Duodenal mucosa (tissue), 2 donors: ENCODE measurements at regions not wholly inside any gene's neighbourhood (a gene's known extent, or its start where the extent isn't known, plus 50 kb on each side); places are given as distances from the start of the nearest gene placed in this dataset.
"Not testable (repeated sequence)": the region's sequence is repeated elsewhere in the genome, so short reads cannot be mapped to it uniquely, and the experiment has no call there.

Experiments
- H3K27ac ChIP-seq: one replicate; pipeline ENCODE4 v1.7.0; 2013; ENCODE audit warnings: low read depth, low read length
- H3K27me3 ChIP-seq, 2 donors: one replicate each; pipeline ENCODE4 v1.7.0; 2013; ENCODE audit warnings: low read length in 2 of 2, control low read depth in 1 of 2; ENCODE audit not compliant: insufficient read depth in 2 of 2, control insufficient read depth in 1 of 2
- H3K36me3 ChIP-seq, 2 donors: one replicate each; pipeline ENCODE4 v1.7.0; 2013; ENCODE audit warnings: low read length in 2 of 2, control low read depth in 1 of 2; ENCODE audit not compliant: insufficient read depth in 2 of 2, control insufficient read depth in 1 of 2
- H3K4me1 ChIP-seq, 2 donors: one replicate each; pipeline ENCODE4 v1.7.0; 2013; ENCODE audit warnings: low read length in 2 of 2, control low read depth in 1 of 2; ENCODE audit not compliant: insufficient read depth in 2 of 2, control insufficient read depth in 1 of 2
- H3K4me3 ChIP-seq, 2 donors: one replicate each; pipeline ENCODE4 v1.7.0; 2013; ENCODE audit warnings: low read length in 2 of 2, low read depth in 1 of 2
- H3K9ac ChIP-seq, 2 donors: one replicate each; pipeline ENCODE4 v1.7.0; 2013; ENCODE audit warnings: low read length in 2 of 2, low read depth in 1 of 2
- H3K9me3 ChIP-seq, 2 donors: one replicate each; pipeline ENCODE4 v1.7.0; 2013; ENCODE audit warnings: low read length in 2 of 2, control low read depth in 1 of 2; ENCODE audit not compliant: control insufficient read depth in 1 of 2

GRCh38 chr7:26424319-26424718 lies 132.7 kb downstream of the SNX10 start:
- H3K4me3 ChIP-seq, H3K27me3 ChIP-seq, H3K9ac ChIP-seq, H3K4me1 ChIP-seq, H3K36me3 ChIP-seq, H3K27ac ChIP-seq, H3K9me3 ChIP-seq: not testable (repeated sequence)

GRCh38 chr7:26425655-26426054 lies 134.0 kb downstream of the SNX10 start:
- Histone ChIP-seq H3K36me3 (no peaks in the 10 kb centered on the region), H3K27me3 (no peaks in the 10 kb centered on the region), H3K4me1 (no peaks in the 10 kb centered on the region), H3K4me3 (no peak overlapping the region), H3K27ac (no peak overlapping the region), H3K9ac (no peak overlapping the region), H3K9me3 (no peaks in the 10 kb centered on the region)

DNA sequence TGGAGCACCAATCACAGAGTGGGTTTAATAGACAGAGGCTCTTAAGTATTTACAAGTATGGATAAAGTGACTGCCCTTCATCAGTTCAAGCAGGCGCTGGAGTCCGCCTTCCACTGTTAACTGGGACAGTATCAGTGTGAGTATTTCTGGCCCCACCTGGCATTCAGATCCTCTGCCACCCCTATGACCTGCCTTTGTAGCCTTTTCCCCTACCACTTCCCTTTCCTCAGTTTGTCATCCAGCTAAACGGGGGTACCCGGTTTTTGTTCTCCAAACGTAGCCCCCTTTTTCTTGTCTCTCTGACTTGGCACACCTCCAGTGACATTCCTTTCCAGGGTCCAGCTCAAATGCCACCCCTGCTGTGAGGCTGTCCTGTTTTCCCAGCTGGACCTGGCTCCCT lies 134.4 kb downstream of the SNX10 start:
- H3K27ac ChIP-seq: no peak overlapping the region
- no peak overlapping the region for H3K4me3 ChIP-seq
- no peaks in the 10 kb centered on the region for H3K27me3 ChIP-seq
- no peak overlapping the region for H3K9ac ChIP-seq
- H3K4me1 ChIP-seq: no peaks in the 10 kb centered on the region
- H3K9me3 ChIP-seq: no peaks in the 10 kb centered on the region
- H3K36me3 ChIP-seq: no peaks in the 10 kb centered on the region

DNA sequence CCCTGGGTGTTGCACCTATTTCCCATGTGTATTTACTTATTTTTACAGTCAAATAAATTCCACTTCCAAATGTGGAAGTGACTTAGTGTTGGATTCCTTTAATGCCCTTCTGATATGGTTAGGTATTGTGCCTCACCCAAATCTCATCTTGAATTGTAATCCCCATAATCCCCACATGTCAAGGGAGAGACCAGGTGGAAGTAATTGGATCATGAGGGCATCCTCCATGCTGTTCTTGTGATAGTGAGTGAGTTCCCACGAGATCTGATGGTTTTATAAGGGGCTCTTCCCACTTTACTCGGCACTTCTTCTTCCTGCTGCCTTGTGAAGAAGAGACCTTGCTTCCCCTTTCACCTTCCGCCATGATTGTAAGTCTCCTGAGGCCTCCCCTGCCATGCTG lies 136.9 kb downstream of the SNX10 start:
- Histone ChIP-seq H3K36me3 (no peaks in the 10 kb centered on the region), H3K27ac (no peak overlapping the region), H3K27me3 (no peaks in the 10 kb centered on the region)

DNA sequence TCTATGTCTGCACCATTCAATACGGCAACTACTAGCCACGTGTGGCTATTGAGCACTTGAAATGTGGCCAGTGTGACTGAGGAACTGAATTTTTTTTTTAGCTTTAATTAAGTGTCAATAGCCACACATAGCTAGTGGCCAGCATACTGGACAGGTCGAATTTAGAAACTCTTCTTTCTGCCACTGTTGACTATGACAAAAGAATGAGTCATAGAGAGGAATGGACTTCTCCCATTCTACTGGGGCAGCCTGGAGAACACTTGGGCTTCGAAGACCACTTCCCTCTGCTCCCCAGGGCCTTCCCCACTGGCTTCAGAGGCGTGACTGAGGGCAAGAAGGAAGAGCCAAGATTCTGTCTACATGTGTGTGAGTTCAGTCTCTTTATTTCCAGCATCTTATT lies 137.5 kb downstream of the SNX10 start:
- Histone ChIP-seq H3K27ac (no peak overlapping the region), H3K4me3 (no peak overlapping the region), H3K36me3 (no peaks in the 10 kb centered on the region), H3K9ac (no peak overlapping the region), H3K27me3 (no peaks in the 10 kb centered on the region), H3K9me3 (no peaks in the 10 kb centered on the region), H3K4me1 (no peaks in the 10 kb centered on the region)

More for the DNA sequence above, 136.9 kb downstream of the SNX10 start:
- H3K9me3 ChIP-seq: no peaks in the 10 kb centered on the region
- no peak overlapping the region for H3K4me3 ChIP-seq
- H3K4me1 ChIP-seq: no peaks in the 10 kb centered on the region
- no peak overlapping the region for H3K9ac ChIP-seq

DNA sequence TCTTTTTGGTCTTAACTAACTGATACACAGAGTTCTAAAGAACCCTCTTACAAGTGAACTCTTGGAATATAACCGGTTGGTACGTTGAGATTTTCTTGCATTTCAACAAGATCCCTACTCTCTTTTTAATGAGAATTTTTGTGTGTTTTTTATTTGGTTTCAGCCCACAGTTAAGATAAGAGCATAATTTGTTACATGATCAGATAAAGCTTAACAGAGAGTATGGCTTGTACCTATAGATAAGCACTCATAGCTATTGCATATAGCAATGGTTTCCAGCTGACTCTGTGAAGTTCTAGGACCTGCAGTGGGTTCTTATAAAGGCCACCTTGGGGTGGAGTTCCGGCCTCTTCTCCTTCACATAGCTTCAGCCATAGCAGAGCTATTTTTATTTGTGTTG lies 143.3 kb downstream of the SNX10 start:
- Histone ChIP-seq H3K36me3 (no peaks in the 10 kb centered on the region), H3K4me1 (no peaks in the 10 kb centered on the region), H3K4me3 (no peak overlapping the region), H3K27me3 (no peaks in the 10 kb centered on the region), H3K27ac (no peak overlapping the region), H3K9ac (no peak overlapping the region), H3K9me3 (no peaks in the 10 kb centered on the region)

- no peaks in the 10 kb centered on the region for H3K36me3 ChIP-seq
- H3K27ac ChIP-seq: no peak overlapping the region
- H3K9ac ChIP-seq: no peak overlapping the region
- H3K4me1 ChIP-seq: no peaks in the 10 kb centered on the region
- no peak overlapping the region for H3K4me3 ChIP-seq
- H3K27me3 ChIP-seq: no peaks in the 10 kb centered on the region
- no peaks in the 10 kb centered on the region for H3K9me3 ChIP-seq
Measured at GRCh38 chr7:26437003-26437532, 145.4 kb downstream of the SNX10 start.

DNA sequence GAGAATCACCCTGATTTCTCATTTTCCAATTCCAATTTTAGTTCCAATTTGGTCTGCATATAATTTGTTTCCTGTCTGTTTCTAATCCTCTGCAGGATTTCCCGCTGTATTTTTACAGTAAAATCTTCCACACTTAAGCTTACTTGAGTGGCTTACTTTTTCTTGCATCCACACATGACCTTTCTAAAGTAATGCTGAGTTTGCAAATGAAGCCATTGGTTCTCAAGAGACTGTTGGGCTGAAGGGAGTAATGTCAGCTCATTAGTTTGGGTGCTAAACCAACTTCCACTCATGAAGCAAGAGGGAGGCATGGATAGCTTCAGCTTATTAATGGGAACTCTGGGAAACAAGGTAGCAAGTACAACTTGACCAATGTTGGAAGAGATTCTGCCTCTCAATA lies 146.4 kb downstream of the SNX10 start:
- H3K9me3 ChIP-seq: no peaks in the 10 kb centered on the region
- no peaks in the 10 kb centered on the region for H3K27me3 ChIP-seq
- H3K4me1 ChIP-seq: no peaks in the 10 kb centered on the region
- H3K9ac ChIP-seq: no peak overlapping the region
- no peak overlapping the region for H3K4me3 ChIP-seq
- H3K36me3 ChIP-seq: no peaks in the 10 kb centered on the region
- H3K27ac ChIP-seq: no peak overlapping the region

DNA sequence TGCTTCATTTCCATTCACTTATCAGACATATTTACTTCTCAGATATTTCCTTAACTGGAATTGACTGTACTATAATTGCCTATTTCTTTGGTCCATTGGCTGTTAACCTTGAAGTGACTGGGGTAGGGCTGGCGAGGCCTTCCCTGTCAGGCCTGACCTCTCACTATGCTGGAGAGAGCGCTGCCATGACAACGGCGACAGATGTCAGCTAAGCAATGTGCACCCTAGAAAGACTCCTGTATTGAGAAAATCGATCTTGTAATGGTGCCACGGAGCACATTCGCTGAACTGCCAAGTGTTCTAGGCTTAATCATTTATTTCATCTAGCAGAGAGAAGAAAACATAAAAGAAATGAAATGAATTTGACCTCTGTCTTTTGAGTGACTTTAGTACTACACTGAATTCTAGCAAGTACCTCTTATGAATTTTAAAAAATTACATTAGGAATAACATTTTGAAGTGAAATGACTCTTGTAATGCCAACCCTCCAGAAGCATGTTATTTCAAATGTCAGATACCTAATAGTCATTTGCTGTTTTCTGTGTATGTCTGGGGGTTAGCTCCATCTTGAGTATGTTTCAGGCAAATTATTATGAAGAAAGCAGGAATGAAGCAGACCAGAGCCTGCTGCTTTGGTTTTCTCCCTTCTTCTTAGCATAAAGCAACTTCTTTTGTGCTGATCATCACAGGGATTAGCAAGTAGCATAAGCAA lies 148.0 kb downstream of the SNX10 start:
- no peaks in the 10 kb centered on the region for H3K27me3 ChIP-seq
- no peak overlapping the region for H3K27ac ChIP-seq
- H3K4me3 ChIP-seq: no peak overlapping the region
- H3K4me1 ChIP-seq: no peaks in the 10 kb centered on the region
- no peaks in the 10 kb centered on the region for H3K9me3 ChIP-seq
- no peak overlapping the region for H3K9ac ChIP-seq
- H3K36me3 ChIP-seq: no peaks in the 10 kb centered on the region

DNA sequence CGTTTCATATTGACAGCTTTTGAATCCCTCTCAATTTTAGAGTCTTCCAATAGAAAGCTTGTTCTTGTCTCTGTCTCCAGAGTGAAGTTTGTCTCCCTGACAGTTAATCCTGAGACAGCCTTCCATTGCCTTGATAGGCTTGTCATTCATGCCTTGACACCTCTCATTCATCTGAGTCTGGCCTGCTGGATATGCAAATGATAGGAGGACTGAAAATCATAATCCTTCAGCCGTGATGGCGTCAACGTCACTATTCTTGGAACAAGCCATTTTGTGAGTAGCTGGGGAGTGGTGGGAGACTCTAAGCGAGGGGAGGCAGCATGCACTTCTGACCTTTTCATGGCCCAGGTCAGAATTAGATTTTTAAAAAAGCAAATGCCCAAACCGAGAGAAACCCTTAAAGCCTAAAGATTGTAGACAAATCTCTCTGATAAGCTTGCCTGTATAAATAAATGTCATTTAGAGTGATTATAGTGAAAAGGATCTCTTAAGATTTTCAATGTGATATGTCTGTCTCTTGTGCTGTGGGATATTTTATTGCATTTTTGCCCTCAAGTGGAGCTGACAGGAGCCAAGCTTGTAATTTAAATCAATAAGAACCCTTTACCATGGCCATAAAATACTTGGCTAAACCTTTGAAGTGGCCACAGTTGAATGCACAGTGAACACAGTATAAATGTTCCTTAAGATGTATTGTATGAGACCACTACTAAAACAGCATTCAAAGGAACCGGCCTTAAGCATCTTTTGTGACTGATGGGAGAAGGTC lies 148.8 kb downstream of the SNX10 start:
- no peaks in the 10 kb centered on the region for H3K9me3 ChIP-seq
- H3K4me1 ChIP-seq: no peaks in the 10 kb centered on the region
- H3K4me3 ChIP-seq: no peak overlapping the region
- H3K27me3 ChIP-seq: no peaks in the 10 kb centered on the region
- no peak overlapping the region for H3K9ac ChIP-seq
- no peaks in the 10 kb centered on the region for H3K36me3 ChIP-seq
- no peak overlapping the region for H3K27ac ChIP-seq
